ENCODE measurements at regions not wholly inside any gene's neighbourhood (a gene's known extent, or its start where the extent isn't known, plus 50 kb on each side); places are given as distances from the start of the nearest gene placed in this dataset.

- TF ChIP-seq EZH2phosphoT487 (IDR thresholded peaks at IDR 0.05; ENCODE audit: borderline replicate concordance, low read length): no peak
- TF ChIP-seq CTCF (IDR thresholded peaks at IDR 0.05; ENCODE audit: low read depth, low read length, poor library complexity, severe bottlenecking): no peak
- Histone ChIP-seq H3K4me2 (ENCODE audit: low read length) (no peak overlapping the region), H3K79me2 (ENCODE audit: control insufficient read depth, low read length) (no peaks in the 10 kb centered on the region), H3K27me3 (ENCODE audit: control insufficient read depth, low read length) (no peaks in the 10 kb centered on the region), H3K4me1 (ENCODE audit: control insufficient read depth, low read length) (no peaks in the 10 kb centered on the region), H3K4me3 (ENCODE audit: low read length) (no peak overlapping the region), H3K9me3 (ENCODE audit: control insufficient read depth, insufficient read depth, low read length) (peaks cover 2% of the 10 kb centered on the region; the same call in 1 of the 2 replicates), H3K9me2 (replicated peaks; ENCODE audit: control insufficient read depth, low read length) (no peaks in the 10 kb centered on the region), H4K20me1 (ENCODE audit: control insufficient read depth, insufficient read depth, low read depth, low read length) (no peaks in the 10 kb centered on the region), H3K27ac (ENCODE audit: low read depth, low read length) (no peak overlapping the region), H3F3A (ENCODE audit: control insufficient read depth, insufficient read depth) (no peaks in the 10 kb centered on the region), H3K36me3 (ENCODE audit: control insufficient read depth, low read length) (no peaks in the 10 kb centered on the region)
Measured at GRCh38 chr1:83034851-83035250, 964.1 kb downstream of the TTLL7 start.

GRCh38 chr1:83033682-83034081 lies 965.2 kb downstream of the TTLL7 start:
- Histone ChIP-seq H3K36me3 (ENCODE audit: control insufficient read depth, low read length) (no peaks in the 10 kb centered on the region), H3K27ac (ENCODE audit: low read depth, low read length) (no peak overlapping the region), H3K4me2 (ENCODE audit: low read length) (no peak overlapping the region), H4K20me1 (ENCODE audit: control insufficient read depth, insufficient read depth, low read depth, low read length) (no peaks in the 10 kb centered on the region), H3K4me1 (ENCODE audit: control insufficient read depth, low read length) (no peaks in the 10 kb centered on the region), H3F3A (ENCODE audit: control insufficient read depth, insufficient read depth) (no peaks in the 10 kb centered on the region), H3K79me2 (ENCODE audit: control insufficient read depth, low read length) (no peaks in the 10 kb centered on the region), H3K9me3 (ENCODE audit: control insufficient read depth, insufficient read depth, low read length) (peaks cover 2% of the 10 kb centered on the region; the same call in 1 of the 2 replicates), H3K9me2 (replicated peaks; ENCODE audit: control insufficient read depth, low read length) (no peaks in the 10 kb centered on the region), H3K4me3 (ENCODE audit: low read length) (no peak overlapping the region), H3K27me3 (ENCODE audit: control insufficient read depth, low read length) (no peaks in the 10 kb centered on the region)
- TF ChIP-seq EZH2phosphoT487 (IDR thresholded peaks at IDR 0.05; ENCODE audit: borderline replicate concordance, low read length): no peak
- TF ChIP-seq CTCF (IDR thresholded peaks at IDR 0.05; ENCODE audit: low read depth, low read length, poor library complexity, severe bottlenecking): no peak

- H3K36me3 ChIP-seq (ENCODE audit: control insufficient read depth, low read length): no peaks in the 10 kb centered on the region
- H3K27me3 ChIP-seq (ENCODE audit: control insufficient read depth, low read length): no peaks in the 10 kb centered on the region
- no peaks in the 10 kb centered on the region for H3F3A ChIP-seq (ENCODE audit: control insufficient read depth, insufficient read depth)
- no peak overlapping the region for H3K4me2 ChIP-seq (ENCODE audit: low read length)
- H3K4me1 ChIP-seq (ENCODE audit: control insufficient read depth, low read length): no peaks in the 10 kb centered on the region
- H3K9me2 ChIP-seq (replicated peaks; ENCODE audit: control insufficient read depth, low read length): no peaks in the 10 kb centered on the region
- H3K27ac ChIP-seq (ENCODE audit: low read depth, low read length): no peak overlapping the region
- H3K9me3 ChIP-seq (ENCODE audit: control insufficient read depth, insufficient read depth, low read length): no peaks in the 10 kb centered on the region
- no peaks in the 10 kb centered on the region for H3K79me2 ChIP-seq (ENCODE audit: control insufficient read depth, low read length)
- H4K20me1 ChIP-seq (ENCODE audit: control insufficient read depth, insufficient read depth, low read depth, low read length): no peaks in the 10 kb centered on the region
- no peak overlapping the region for H3K4me3 ChIP-seq (ENCODE audit: low read length)
- TF ChIP-seq EZH2phosphoT487 (IDR thresholded peaks at IDR 0.05; ENCODE audit: borderline replicate concordance, low read length) (no peak), CTCF (IDR thresholded peaks at IDR 0.05; ENCODE audit: low read depth, low read length, poor library complexity, severe bottlenecking) (no peak)
Measured at GRCh38 chr1:83029916-83030315, 969.0 kb downstream of the TTLL7 start.

- no peaks in the 10 kb centered on the region for H3K36me3 ChIP-seq (ENCODE audit: control insufficient read depth, low read length)
- no peaks in the 10 kb centered on the region for H4K20me1 ChIP-seq (ENCODE audit: control insufficient read depth, insufficient read depth, low read depth, low read length)
- no peaks in the 10 kb centered on the region for H3F3A ChIP-seq (ENCODE audit: control insufficient read depth, insufficient read depth)
- H3K4me3 ChIP-seq (ENCODE audit: low read length): no peak overlapping the region
- H3K4me1 ChIP-seq (ENCODE audit: control insufficient read depth, low read length): no peaks in the 10 kb centered on the region
- no peak for TF ChIP-seq EZH2phosphoT487 (IDR thresholded peaks at IDR 0.05; ENCODE audit: borderline replicate concordance, low read length)
- TF ChIP-seq CTCF (IDR thresholded peaks at IDR 0.05; ENCODE audit: low read depth, low read length, poor library complexity, severe bottlenecking): no peak
- no peaks in the 10 kb centered on the region for H3K9me2 ChIP-seq (replicated peaks; ENCODE audit: control insufficient read depth, low read length)
- H3K27me3 ChIP-seq (ENCODE audit: control insufficient read depth, low read length): no peaks in the 10 kb centered on the region
- H3K4me2 ChIP-seq (ENCODE audit: low read length): no peak overlapping the region
- H3K9me3 ChIP-seq (ENCODE audit: control insufficient read depth, insufficient read depth, low read length): no peaks in the 10 kb centered on the region
- no peaks in the 10 kb centered on the region for H3K79me2 ChIP-seq (ENCODE audit: control insufficient read depth, low read length)
- H3K27ac ChIP-seq (ENCODE audit: low read depth, low read length): no peak overlapping the region
Measured at GRCh38 chr1:83029050-83029449, 969.9 kb downstream of the TTLL7 start.
